SK-N-SH (cell line): ENCODE measurements at regions not wholly inside any gene's neighbourhood (a gene's known extent, or its start where the extent isn't known, plus 50 kb on each side); places are given as distances from the start of the nearest gene placed in this dataset.
A peak's percentile ranks its signal among the peaks of the same experiment; 100 is the strongest.

Source experiments
- CTCF ChIA-PET: fragments of 300-600, 350-600 bp; formaldehyde crosslinking; extraction: SDS; loops from one replicate; lab custom pipeline; 2021; lab: Yijun Ruan, JAX
- POLR2A ChIA-PET: fragments of 350-600 bp; sonication (Branson Sonifier 250); formaldehyde crosslinking; extraction: SDS; loops from one replicate; lab custom pipeline; 2020; ENCODE audit warnings: antibody characterized with exemption, inconsistent platforms; lab: Yijun Ruan, JAX
- DNase-seq: peaks from one replicate; pipeline ENCODE4 v3.0.0; 2012
- H2AFZ ChIP-seq: fragments of 200-600 bp; sonication (generic); 2 replicates; pipeline ENCODE4 v1.8.1; 2016; ENCODE audit warnings: antibody characterized with exemption, mild to moderate bottlenecking, low read depth
- H3F3A ChIP-seq: fragments of 200-600 bp; sonication (generic); replicated peaks from 2 replicates; pipeline ENCODE3; 2016; ENCODE audit warnings: antibody characterized with exemption, mild to moderate bottlenecking; ENCODE audit not compliant: insufficient read depth
- H3K27ac ChIP-seq, 2 experiments: fragments of 200-500 bp in 1 of 2; fragments of 200-600 bp in 1 of 2; sonication (Bioruptor generic) in 1 of 2; sonication (generic), shearing (Covaris generic) in 1 of 2; 2 replicates each; pipeline versions ENCODE4 v1.5.1 to v1.6.1; 2014 to 2016; ENCODE audit warnings: low read depth in 2 of 2, inconsistent platforms in 1 of 2, low read length in 1 of 2, mild to moderate bottlenecking in 1 of 2, mixed read lengths in 1 of 2
- H3K27me3 ChIP-seq: fragments of 200-600 bp; sonication (generic), shearing (Covaris generic); 2 replicates; pipeline ENCODE4 v1.6.1; 2016; ENCODE audit warnings: mixed run types; ENCODE audit not compliant: insufficient read depth
- H3K36me3 ChIP-seq, 2 experiments: fragments of 200-500 bp in 1 of 2; fragments of 200-600 bp in 1 of 2; sonication (Bioruptor generic) in 1 of 2; sonication (generic) in 1 of 2; replicated peaks in 1 of 2; 2 replicates each; pipeline versions ENCODE3 to v1.5.1; 2014 to 2016; ENCODE audit warnings: low read length in 1 of 2, mild to moderate bottlenecking in 1 of 2; ENCODE audit not compliant: insufficient read depth in 2 of 2, control insufficient read depth in 1 of 2
- H3K4me1 ChIP-seq, 2 experiments: fragments of 200-500 bp in 1 of 2; fragments of 200-600 bp in 1 of 2; sonication (Bioruptor generic) in 1 of 2; sonication (generic), shearing (Covaris generic) in 1 of 2; 2 replicates each; pipeline versions ENCODE4 v1.5.1 to v1.6.1; 2014 to 2016; ENCODE audit warnings: low read depth in 1 of 2, low read length in 1 of 2, mixed run types in 1 of 2; ENCODE audit not compliant: insufficient read depth in 2 of 2, control insufficient read depth in 1 of 2
- H3K4me2 ChIP-seq: fragments of 200-600 bp; sonication (generic), shearing (Covaris generic); 2 replicates; pipeline ENCODE4 v1.6.1; 2017; ENCODE audit warnings: mixed run types
- H3K4me3 ChIP-seq, 2 experiments: fragments of 200-500 bp in 1 of 2; fragments of 200-600 bp in 1 of 2; sonication (Bioruptor generic) in 1 of 2; sonication (generic), shearing (Covaris generic) in 1 of 2; 2 replicates each; pipeline versions ENCODE4 v1.5.1 to v1.8.1; 2014 to 2016; ENCODE audit warnings: low read depth in 2 of 2, inconsistent platforms in 1 of 2, low read length in 1 of 2, mild to moderate bottlenecking in 1 of 2, mixed read lengths in 1 of 2, moderate library complexity in 1 of 2
- H3K79me2 ChIP-seq: fragments of 200-600 bp; sonication (generic); 2 replicates; pipeline ENCODE4 v1.8.1; 2017; ENCODE audit warnings: mild to moderate bottlenecking; ENCODE audit not compliant: insufficient read depth
- H3K9ac ChIP-seq: fragments of 200-600 bp; sonication (generic); 2 replicates; pipeline ENCODE4 v1.6.1; 2017; ENCODE audit warnings: mixed run types
- H3K9me2 ChIP-seq: fragments of 200-600 bp; sonication (generic); 2 replicates; pipeline ENCODE4 v1.6.1; 2017; ENCODE audit warnings: mixed run types
- H3K9me3 ChIP-seq: fragments of 200-600 bp; sonication (generic); 2 replicates; pipeline ENCODE4 v1.6.1; 2017; ENCODE audit warnings: mixed run types, mild to moderate bottlenecking, moderate library complexity
- H4K20me1 ChIP-seq: fragments of 200-600 bp; sonication (generic); 2 replicates; pipeline ENCODE4 v1.6.1; 2017; ENCODE audit warnings: mild to moderate bottlenecking, mixed run types; ENCODE audit not compliant: insufficient read depth
- ELF1 ChIP-seq: IDR thresholded peaks from 2 replicates; pipeline ENCODE4 v1.4.0; 2012
- GATA2 ChIP-seq: sonication (generic); formaldehyde crosslinking; IDR thresholded peaks from 2 replicates; pipeline ENCODE4 v1.5.0; 2020; ENCODE audit warnings: mild to moderate bottlenecking, missing genetic modification reagents
- SMC3 ChIP-seq: IDR thresholded peaks from 2 replicates; pipeline ENCODE4 v1.6.1; 2012; ENCODE audit warnings: low read depth, low read length, improper control_type of control experiment
- WGBS: methylation state at CpG from one replicate; pipeline ENCODE4 v1.1.6; 2017; ENCODE audit warnings: low lambda C conversion rate; 5-methylcytosine and 5-hydroxymethylcytosine counted together
- TF ChIP-seq, protein P1 (sequence below): fragments of 150-350 bp; IDR thresholded peaks from 2 replicates; pipeline ENCODE4 v1.6.1; 2017; ENCODE audit warnings: antibody characterized with exemption, low read length, low read depth, borderline replicate concordance
- TF ChIP-seq, protein P2 (sequence below): fragments of 150-350 bp; IDR thresholded peaks from 2 replicates; pipeline ENCODE4 v1.6.1; 2016; ENCODE audit warnings: mild to moderate bottlenecking, low read depth, low read length

DNA sequence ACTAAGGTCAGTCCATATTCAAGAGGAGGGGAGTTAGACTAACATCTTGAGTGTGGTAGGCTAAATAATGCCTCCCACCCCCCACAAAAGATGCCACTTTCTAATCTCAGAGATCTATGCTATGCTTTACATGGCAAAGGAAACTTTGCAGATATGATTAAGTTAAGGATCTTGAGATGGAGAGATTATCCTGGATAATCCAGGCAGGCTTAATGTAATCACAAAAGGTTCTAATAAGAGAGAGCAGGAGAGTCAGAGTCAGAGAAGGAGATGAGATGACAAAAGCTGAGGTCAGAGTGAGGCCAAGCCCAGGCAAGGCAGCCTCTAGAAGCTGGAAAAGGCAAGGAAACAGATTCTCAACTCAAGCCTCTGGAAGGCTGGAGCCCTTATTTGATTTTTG is 1011.6 kb downstream of the PCDH9 start:
- CTCF ChIA-PET, result no interaction called here
- H3K9ac ChIP-seq, result no peak overlapping the region
- H4K20me1 ChIP-seq, result no peaks in the 10 kb centered on the region
- DNase-seq, result no peak
- no peak overlapping the region for H3K4me2 ChIP-seq
- TF ChIP-seq SMC3 (no peak), GATA2 (peak; percentile 16; the same call in 1 of the 2 replicates)
- no peaks in the 10 kb centered on the region for H3K27me3 ChIP-seq
- H3K9me3 ChIP-seq, result no peaks in the 10 kb centered on the region
- H3K9me2 ChIP-seq, result no peaks in the 10 kb centered on the region
- POLR2A ChIA-PET, result no interaction called here
- H3K4me3 ChIP-seq, result no peak overlapping the region
- H3K4me1 ChIP-seq, result no peaks in the 10 kb centered on the region; a peak in 1 of 4 replicates
- no peaks in the 10 kb centered on the region for H3K36me3 ChIP-seq
- H2AFZ ChIP-seq, result no peak overlapping the region
- no peaks in the 10 kb centered on the region for H3F3A ChIP-seq
- no peaks in the 10 kb centered on the region for H3K79me2 ChIP-seq
- H3K27ac ChIP-seq, result no peak overlapping the region

DNA sequence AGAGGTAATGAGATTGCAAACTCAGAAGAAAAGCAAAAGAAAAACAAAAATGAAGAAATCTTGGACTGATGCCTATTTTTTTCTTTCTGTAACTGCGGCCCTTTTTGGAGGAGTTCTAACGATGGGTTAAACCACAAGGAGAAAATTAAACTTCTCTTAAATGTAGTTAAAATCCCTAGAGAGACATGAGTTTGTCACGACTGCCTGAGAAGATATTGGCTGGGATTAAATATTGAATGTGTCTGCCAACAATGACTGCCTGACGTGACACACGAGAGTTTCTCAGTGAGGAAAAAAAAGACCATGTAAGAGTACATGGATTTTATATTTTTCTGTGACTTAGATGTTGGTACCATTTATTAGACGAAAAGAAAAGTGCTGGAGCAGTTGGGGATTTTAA is 1013.4 kb downstream of the PCDH9 start:
- no peak overlapping the region for H3K4me3 ChIP-seq
- no peaks in the 10 kb centered on the region for H3F3A ChIP-seq
- CTCF ChIA-PET, result interaction anchor here (1.2 kb wide), 1 partner anchor 8 kb away, joined by 3 read pairs; no protein-coding TSS in a partner anchor
- H3K9ac ChIP-seq, result no peak overlapping the region
- H4K20me1 ChIP-seq, result no peaks in the 10 kb centered on the region
- TF ChIP-seq, protein P1, sequence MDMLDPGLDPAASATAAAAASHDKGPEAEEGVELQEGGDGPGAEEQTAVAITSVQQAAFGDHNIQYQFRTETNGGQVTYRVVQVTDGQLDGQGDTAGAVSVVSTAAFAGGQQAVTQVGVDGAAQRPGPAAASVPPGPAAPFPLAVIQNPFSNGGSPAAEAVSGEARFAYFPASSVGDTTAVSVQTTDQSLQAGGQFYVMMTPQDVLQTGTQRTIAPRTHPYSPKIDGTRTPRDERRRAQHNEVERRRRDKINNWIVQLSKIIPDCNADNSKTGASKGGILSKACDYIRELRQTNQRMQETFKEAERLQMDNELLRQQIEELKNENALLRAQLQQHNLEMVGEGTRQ, result no peak
- TF ChIP-seq ELF1, result no peak
- TF ChIP-seq, protein P2, sequence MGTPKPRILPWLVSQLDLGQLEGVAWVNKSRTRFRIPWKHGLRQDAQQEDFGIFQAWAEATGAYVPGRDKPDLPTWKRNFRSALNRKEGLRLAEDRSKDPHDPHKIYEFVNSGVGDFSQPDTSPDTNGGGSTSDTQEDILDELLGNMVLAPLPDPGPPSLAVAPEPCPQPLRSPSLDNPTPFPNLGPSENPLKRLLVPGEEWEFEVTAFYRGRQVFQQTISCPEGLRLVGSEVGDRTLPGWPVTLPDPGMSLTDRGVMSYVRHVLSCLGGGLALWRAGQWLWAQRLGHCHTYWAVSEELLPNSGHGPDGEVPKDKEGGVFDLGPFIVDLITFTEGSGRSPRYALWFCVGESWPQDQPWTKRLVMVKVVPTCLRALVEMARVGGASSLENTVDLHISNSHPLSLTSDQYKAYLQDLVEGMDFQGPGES, result no peak
- no peaks in the 10 kb centered on the region for H3K27me3 ChIP-seq
- no peak for DNase-seq
- H3K36me3 ChIP-seq, result no peaks in the 10 kb centered on the region
- no peaks in the 10 kb centered on the region for H3K9me2 ChIP-seq
- no peaks in the 10 kb centered on the region for H3K9me3 ChIP-seq
- no peak overlapping the region for H2AFZ ChIP-seq
- no peak overlapping the region for H3K27ac ChIP-seq
- POLR2A ChIA-PET, result no interaction called here
- no peaks in the 10 kb centered on the region; a peak in 1 of 4 replicates for H3K4me1 ChIP-seq
- H3K79me2 ChIP-seq, result no peaks in the 10 kb centered on the region
- WGBS, result 70% methylated on average over 6 of the region's 6 CpGs
- H3K4me2 ChIP-seq, result no peak overlapping the region

DNA sequence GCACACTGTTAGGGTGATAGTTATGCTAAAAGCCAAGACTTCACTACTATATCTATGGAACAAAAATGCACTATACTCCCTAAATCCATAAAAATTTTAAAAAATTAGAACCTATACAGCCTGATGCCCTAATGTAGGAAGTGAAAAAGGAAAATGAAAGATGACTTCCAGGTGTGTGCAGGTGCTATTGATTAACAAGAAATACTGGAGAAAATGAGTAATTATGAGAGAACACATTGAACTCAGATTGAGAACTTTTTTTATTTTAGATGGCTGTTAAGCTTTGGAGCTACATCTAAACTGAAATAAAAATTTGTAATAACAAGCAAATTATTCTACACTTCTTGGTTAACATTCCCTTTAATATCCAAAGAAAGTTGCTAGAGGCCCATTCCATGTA is 1015.7 kb downstream of the PCDH9 start:
- POLR2A ChIA-PET, result no interaction called here
- TF ChIP-seq ELF1, result no peak
- Histone ChIP-seq H3K9me2 (no peaks in the 10 kb centered on the region), H3K9me3 (no peaks in the 10 kb centered on the region), H3K27me3 (no peaks in the 10 kb centered on the region), H3K9ac (no peak overlapping the region), H3K4me1 (no peaks in the 10 kb centered on the region; a peak in 1 of 4 replicates), H3F3A (peaks cover 15% of the 10 kb centered on the region), H3K79me2 (no peaks in the 10 kb centered on the region), H4K20me1 (no peaks in the 10 kb centered on the region), H3K4me2 (no peak overlapping the region), H3K4me3 (no peak overlapping the region), H3K27ac (no peak overlapping the region), H3K36me3 (no peaks in the 10 kb centered on the region), H2AFZ (no peak overlapping the region)
- CTCF ChIA-PET, result no interaction called here
- no peak for DNase-seq
